H1 (cell line): ENCODE measurements at regions not wholly inside any gene's neighbourhood (a gene's known extent, or its start where the extent isn't known, plus 50 kb on each side); places are given as distances from the start of the nearest gene placed in this dataset.

ENCODE experiments used
- CREB1 ChIP-seq: IDR thresholded peaks from 2 replicates; pipeline ENCODE4 v1.6.1; 2012; ENCODE audit warnings: inconsistent platforms
- EZH2 ChIP-seq: fragments of 200-600 bp; sonication (generic); IDR thresholded peaks from 2 replicates; pipeline ENCODE4 v1.7.1; 2012; ENCODE audit warnings: low read depth, mild to moderate bottlenecking, moderate library complexity, low read length, inconsistent platforms; ENCODE audit not compliant: severe bottlenecking
- GABPA ChIP-seq: IDR thresholded peaks from 2 replicates; pipeline ENCODE4 v1.6.1; 2011; ENCODE audit warnings: mild to moderate bottlenecking, low read length, moderate library complexity, borderline replicate concordance; ENCODE audit not compliant: insufficient read depth
- YY1 ChIP-seq: IDR thresholded peaks from 2 replicates; pipeline ENCODE4 v1.6.1; 2011; ENCODE audit warnings: low read depth, mild to moderate bottlenecking, low read length

DNA sequence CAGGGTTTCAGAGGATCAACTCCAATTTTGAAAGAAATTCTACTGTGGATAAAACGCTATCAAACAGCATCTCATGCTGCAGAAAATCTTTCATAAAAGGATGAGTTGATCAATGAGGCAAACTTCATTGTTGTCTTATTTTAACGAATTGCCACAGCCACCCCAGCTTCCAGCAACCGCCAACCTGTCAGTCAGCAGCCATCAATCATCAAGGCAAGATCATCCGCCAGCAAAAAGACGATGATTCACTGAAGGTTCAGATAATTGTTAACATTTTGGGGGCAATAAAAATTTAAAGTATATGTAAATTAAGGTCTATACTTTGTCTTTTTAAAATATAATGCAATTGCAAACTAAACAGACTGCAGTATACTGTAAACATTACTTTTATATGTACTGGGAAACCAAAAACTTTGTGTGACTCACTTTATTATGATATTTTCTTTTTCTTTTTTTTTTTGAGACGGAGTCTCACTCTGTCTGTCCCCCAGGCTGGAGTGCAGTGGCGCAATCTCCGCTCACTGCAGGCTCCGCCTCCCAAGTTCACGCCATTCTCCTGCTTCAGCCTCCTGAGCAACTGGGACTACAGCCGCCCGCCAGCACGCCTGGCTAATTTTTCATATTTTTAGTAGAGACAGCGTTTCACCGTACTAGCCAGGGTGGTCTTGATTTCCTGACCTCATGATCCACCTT is 155.3 kb upstream of the SYN3 start:
- TF ChIP-seq CREB1, result no peak
- no peak for TF ChIP-seq GABPA
- no peak for TF ChIP-seq EZH2
- no peak for TF ChIP-seq YY1
